HG03045 (cell line): ENCODE measurements at regions not wholly inside any gene's neighbourhood (a gene's known extent, or its start where the extent isn't known, plus 50 kb on each side); places are given as distances from the start of the nearest gene placed in this dataset.

Experiments
- ATAC-seq: cut with Tn5 transposase; IDR thresholded peaks from one replicate; pipeline ENCODE4 v1.9.1; 2021; ENCODE audit warnings: mild to moderate bottlenecking, moderate library complexity; ENCODE audit not compliant: unreplicated experiment

DNA sequence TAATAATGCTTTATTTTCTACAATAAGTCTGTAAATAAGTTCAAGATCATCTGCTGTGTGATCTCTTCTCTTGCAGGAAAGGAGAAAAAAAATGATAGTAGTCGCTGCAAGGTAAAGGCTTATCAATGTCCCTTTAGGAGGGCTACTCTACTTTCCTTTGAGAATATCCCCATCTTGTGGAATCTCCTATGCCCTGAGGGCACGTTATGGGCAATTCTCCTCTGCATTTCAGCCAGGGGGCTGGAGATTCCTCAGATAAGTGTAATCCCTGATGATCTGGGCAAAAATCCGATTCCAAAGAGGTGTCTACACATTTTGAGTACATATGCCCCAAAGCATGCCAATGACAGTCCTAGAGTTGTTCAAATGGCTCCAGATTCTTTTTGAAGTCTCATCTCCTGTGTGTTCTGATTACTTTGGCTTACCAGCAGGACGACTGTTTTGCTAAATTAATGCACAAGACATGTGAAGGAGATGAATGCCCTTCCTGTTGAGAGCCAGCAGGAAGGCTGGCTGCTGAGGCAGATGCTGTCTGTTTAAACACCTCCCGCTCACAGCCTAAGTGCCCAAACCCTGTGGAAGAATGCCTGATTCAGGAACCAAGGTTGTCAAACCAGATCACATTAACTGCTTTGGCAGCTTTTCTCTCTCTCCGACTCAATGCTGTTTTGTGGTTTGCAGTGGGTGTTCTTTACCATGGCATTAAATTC lies 171.2 kb upstream of the COL1A2 start:
- no peak for ATAC-seq

DNA sequence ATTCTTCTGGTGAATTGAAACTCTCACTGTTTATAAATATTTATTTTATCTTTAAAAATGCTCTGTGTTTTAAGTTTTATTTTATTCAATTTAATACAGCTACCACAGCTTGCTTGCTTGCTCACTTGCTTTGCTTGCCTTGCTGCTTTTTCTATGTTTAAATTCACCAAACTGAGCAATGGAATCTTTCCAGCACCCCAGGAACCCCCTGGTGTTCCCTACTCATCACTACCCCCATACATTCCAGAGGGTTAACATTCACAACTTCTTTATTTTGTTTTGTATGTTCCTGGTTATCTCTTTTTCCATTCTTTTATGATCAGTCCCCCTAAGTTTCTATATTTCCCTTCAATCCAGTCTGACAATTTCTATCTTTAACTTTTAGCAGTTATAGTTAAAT lies 166.5 kb upstream of the COL1A2 start:
- no peak for ATAC-seq

DNA sequence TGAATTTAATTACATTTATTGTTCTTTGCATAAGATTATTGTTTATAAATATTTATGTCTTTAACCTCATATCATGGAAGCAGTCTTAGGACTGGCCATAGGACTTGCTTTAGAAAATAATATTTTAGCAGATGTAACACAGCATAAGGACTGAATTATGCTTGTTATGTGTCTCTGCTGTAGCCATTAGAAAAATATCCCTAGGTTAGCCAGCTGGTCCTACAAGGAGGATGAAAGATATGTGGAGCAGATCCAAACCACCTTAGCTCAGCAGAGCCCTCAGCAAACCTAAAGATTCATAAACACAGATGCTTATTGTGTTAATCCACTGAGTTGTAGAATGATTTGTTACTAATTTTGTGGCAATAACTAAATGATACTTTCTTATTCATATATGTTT lies 166.0 kb upstream of the COL1A2 start:
- ATAC-seq: no peak

DNA sequence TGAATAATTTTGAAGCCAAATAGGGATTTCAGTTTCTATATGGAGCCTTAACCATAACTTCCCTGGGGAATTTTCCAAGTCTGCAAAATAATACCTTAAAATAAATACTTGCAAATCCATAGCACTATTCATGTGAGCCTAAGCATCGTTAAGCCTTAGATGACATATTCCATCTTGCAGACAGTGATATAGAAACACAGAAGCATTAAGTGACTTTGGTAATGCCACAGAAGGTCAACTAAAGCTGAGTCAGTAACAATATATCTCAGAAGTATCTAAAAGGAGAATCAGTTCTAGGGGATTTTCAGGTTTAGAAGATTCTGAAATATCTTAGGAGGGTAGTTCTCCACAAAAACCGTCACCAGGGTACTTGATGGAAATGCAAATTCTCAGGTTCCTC lies 163.4 kb upstream of the COL1A2 start:
- no peak for ATAC-seq

DNA sequence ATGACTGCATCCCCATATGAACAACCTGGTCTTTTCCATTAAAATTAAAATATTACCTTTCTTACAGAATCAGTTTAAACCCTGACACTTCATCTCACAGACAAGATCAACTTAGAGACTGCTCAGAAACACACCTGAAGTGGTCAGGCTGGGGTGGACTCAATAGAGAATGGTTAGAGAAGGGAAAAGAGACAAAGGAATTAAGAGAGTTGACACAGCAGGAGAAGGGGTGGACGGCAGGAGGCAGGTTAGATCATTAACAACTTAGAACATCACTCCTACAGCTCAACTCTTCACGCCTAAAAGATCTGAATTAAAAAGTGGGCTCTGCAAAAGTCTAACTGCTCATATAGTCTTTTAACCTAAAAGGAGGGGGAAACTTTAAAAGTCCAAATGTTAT lies 157.7 kb upstream of the COL1A2 start:
- ATAC-seq: no peak

DNA sequence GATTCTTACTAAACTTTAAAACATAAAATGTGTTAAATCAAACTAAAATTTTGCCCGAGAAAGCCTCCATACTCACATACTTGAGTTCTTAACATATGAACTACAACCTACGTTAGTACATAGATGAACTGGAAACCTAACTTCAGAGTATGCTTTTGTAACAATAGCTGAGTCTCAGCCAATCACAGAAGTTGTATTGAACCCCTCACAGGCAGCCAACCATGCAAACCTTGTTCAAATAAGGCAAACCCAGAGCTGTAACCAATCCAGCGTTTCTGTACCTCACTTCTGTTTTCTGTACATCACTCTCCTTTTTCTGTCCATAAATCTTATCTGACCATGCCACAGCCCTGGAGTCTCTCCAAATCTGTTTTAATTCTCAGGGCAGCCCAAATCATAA lies 157.3 kb upstream of the COL1A2 start:
- no peak for ATAC-seq

DNA sequence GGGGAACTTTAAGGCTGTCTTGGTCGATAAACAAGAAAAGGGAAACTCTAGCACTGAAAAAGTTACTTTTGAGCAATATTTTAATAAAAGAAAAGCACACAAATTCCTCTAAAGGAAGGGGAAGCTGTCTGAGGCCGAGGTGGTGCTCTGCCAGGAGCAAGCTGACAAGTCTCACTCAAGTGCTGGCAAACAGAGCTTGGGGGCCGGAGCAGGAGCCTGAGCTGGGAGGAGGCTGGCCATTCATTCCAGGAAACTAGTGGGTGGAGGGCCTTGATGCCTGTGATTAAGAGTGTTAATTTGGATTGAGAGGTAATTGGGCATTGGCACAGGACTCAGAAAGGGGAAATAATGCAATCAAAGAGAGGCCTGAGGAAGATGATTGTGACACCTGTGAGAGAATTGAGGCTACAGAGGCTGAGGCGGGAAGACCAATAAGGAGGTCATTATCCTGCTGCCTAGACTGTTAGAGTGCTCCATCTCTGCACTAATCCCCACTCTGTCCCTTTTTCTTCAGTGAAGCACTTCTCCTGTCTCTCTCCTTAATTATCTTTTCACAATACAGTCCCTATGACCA lies 154.9 kb upstream of the COL1A2 start:
- ATAC-seq: no peak

DNA sequence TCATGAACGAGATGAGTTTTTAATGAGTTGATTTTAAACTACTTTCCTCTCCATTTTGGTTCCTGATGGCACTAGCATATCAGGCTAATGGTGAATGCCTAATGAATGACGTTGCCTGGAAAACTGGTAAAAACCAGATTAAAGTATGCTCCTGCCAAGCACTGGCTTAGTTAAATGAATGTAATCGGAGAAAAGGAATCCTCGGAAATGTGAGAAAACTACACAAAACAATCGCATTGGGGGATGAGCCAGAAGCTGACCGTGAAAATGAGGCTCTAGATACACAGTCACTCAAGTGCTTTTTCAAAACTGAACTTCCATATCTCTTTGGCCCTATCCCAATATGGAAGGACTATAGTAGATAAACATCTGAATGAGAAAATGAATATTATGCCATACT lies 153.8 kb upstream of the COL1A2 start:
- no peak for ATAC-seq

DNA sequence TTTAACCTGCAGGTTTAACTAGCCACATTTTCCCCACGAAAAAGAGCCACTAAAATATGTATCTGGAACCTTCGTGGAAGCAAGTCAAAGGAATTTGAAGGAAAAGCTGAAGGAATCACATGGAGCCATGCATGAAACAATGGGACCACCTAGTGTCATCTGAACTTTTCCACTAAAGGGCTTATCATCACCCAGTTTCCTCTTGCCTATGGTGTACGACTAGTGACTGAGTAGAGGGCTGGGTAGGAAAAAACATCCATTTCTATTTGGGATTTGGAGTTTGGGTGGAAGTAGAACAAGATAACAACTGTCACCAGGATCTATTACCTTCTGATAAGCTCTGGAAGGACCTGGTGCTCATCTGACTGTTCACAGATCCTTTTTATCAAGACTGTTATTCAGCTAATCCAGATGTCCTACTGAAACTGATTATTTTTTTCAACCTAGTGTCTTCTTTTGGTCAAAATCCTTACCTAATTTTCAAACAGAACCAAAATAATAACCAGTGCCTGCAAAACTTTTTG lies 153.2 kb upstream of the COL1A2 start:
- no peak for ATAC-seq

DNA sequence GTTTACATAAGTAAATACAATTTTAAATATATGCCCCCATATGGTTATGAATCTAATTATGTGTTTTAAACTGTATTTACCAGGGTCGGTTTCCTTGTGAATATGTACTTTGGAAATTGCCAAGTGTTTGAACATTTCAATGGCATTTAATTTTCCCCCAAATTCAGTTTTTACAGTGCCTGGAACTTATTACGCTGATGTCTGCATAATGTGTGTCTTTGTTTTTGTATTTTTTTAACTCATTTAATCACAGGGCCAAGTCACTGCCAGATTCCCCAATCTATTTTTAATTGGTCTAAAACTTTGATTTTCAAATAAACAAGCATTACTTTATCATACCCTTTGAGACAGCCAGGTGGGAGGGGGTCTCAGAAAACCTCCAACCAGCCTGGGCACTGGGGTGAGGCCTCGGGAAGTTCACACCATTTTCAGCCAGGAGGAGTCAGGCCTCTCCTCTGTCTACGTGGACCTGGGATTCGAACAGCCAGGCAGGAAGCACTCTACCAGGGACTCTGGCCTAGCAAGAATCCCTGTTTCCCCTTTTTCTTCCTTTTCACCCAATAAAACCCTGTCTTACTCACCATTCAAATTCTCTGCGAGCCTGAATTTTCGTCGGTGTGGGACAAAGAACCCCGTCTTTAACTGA lies 151.5 kb upstream of the COL1A2 start:
- no peak for ATAC-seq

DNA sequence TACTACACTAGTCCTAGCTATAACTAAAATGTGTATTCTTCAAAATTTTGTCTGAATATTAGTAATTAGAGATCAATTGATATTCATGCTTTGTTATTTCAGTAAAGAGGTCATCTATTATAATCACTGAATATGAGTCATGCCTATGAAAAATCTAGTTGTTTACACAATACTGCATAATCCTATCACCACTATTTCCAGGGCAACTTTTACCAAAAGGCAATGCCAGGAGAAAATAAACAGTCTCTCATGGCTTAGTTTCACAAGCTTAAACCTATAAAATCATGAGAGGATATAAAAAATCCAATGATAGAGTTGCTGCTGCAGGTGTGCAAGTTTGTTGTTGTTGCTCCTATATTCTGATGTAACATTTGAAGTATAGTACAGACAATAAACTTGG lies 149.9 kb upstream of the COL1A2 start:
- no peak for ATAC-seq

DNA sequence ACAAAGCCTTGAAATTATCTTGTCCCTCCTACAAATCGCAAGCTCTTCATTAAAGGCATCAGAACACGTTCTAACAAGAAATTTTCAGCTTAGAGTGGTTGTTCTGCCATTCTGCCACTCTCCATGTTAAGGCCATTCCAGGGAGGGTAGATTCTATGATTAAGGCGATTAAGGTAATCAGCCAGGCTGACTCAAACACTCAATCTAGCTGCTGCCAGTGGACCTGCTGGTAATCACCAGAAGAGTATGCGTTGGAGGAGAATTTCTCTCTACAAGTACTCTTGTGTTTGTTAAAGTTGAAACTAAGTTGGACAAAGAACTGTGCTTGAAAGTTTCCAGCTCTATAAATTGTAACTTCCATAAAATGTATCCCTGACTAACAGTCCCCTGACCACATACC lies 149.2 kb upstream of the COL1A2 start:
- no peak for ATAC-seq

DNA sequence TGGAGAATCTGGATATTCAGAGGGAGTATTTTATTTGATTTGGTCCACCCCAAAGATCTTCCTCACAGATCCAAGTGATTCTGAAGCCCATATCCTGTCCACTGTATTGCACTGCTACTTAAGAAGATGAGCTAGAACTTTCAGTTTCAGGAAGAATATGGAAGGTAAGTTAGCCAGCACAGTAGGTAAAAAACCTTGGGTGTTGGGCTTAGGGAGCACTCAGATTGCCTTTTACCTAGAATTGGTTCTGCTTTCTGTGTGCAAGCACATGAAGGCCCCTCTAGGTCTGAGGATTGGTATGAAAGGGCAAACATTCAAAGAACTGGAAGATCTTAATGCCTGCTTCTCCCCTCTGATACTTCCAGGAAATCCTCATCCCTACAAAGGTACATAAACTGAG lies 146.7 kb upstream of the COL1A2 start:
- no peak for ATAC-seq

DNA sequence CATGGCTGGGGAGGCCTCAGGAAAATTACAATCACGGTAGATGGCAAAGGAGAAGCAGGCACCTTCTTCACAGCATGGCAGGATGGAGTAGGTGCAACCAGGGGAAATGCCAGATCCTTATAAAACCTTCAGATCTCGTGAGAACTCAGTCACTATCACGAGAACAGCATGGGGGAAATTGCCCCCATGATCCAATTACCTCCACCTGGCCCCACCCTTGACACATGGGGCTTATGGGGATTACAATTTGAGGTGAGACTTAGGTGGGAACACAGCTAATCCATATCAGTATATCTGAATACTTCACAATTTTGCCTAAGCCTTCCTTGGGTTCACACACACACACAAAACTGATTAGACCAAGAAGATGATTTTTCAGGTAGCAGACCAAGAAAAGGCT lies 145.1 kb upstream of the COL1A2 start:
- ATAC-seq: no peak

DNA sequence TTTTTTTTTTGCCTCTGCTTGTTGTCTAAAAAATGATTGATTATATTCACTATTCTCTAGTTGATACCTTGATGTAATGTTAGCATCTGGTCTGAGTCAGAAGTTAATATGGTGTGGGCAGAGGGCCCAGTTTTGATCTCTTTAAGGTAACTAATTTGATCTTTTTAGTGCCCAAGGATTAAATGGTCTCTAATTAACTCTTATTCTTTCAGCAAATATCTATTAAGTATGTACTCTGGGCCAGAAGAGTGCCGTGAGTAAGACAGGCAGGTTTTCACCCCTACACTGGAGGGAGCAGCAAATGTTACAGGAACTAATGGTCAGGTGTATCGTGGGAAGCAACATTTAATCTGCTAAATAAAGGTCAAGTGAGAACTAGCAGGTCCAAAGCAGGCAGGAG lies 144.6 kb upstream of the COL1A2 start:
- ATAC-seq: no peak

DNA sequence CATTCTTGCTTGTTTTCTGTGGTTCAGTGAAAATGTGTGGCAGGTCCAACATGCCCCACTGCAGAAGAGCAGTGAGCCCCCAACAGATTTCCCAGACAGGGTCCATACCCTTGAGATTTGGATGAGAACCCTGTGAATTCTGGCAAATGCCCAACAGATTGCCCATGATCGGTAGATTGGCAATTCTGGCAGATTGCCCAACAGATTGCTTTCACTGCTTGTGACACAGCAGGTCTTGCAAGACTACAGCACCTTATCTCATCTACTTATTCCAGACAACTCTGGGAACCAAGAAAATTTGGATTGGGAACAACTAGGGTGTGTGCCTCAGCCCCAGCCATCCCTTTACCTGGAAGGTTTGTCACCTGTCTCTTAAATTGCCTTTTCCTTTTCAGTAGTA lies 143.7 kb upstream of the COL1A2 start:
- ATAC-seq: no peak

DNA sequence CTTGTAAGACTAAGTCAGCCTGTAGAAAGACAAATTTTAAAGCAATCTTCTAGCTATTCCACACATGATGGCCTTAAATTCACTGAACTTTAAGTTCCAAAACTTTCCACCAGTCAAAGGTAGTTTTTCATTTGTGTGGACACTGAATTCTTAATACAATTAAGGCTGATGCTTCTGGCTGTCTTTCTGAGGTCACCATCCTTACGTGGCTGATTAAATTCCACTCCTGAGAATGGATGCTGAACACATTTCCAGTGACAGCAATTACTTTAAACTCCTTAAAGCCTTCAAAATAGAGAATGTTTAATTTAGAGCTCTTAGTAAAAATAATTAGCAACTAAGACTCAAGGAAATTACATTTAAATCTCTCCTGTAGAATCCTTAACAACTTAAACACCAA lies 142.6 kb upstream of the COL1A2 start:
- ATAC-seq: no peak

DNA sequence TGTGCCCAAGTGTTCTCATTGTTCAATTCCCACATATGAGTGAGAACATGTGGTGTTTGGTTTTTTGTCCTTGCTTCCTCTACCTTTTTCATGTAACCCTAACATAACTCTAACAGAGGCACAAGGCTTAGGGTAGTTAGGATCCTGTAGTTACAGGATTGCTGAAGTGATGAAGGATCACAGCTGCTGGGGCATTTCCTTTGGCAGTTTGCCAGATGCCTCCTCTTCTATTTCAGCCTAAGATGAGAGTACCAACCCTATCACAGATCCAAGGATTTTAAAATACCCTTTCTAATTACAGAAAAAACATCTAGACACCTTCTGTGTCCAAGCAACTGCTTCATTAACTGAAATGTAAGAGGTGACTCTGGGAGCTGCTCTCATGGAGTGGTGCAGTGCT lies 141.7 kb upstream of the COL1A2 start:
- ATAC-seq: no peak

DNA sequence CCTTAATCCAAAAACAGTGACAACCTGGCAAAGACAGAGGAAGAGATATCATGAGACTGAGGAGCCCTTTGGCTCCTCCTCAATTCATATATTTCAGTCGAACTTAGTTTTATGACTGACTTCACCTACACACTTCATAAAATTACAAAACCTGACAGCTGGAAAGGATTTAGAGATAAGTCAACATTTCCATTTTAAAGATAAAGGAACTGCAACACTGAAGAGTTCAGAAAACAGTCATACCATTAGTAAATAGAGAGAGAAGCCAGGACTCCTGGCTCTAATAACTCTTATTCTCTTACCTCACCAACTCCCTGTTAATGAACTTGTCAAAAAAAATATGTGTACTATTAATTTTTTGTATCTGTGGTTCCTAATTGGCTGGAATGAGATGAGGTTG lies 141.0 kb upstream of the COL1A2 start:
- no peak for ATAC-seq

DNA sequence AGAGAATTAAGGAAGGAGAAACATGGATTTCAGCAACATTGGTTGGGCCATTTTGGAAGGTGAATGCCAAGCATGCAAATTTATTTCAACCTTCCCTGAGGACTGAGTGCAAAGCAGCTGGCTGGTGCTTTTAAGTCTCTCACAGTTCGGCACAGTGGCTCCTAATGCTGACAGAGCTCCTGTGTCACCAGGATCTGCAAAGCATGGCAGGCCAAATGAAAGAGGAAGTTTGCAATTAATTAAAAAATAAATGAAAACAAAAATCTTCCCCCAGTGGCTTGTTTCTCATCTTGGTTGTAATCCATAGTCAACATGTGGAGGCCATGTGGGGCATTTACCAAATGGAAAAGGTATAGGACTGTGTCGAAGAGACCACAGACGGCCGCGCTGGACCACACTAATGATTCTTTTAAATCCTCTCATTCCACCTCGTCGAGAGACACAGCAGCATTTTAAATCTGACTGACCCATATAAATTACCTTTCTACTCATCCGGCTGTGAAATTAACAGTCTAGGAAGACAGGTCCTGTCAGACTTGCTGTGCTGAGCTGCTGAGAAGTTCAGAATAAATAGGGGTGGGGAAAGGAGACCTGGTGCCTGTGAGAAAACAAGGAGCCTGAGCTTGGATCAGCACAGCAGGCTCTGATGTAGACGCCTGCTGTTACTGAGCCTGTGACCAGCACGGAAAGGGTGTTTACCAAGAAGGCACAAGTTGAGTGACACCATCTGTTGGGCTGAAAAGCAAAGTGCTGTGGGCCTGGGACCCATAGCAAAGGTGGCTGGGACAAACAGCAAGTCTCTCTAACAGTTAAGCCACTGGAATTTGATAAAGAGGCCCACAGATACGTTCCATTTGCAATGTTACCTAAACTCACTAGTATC lies 136.0 kb upstream of the COL1A2 start:
- no peak for ATAC-seq

DNA sequence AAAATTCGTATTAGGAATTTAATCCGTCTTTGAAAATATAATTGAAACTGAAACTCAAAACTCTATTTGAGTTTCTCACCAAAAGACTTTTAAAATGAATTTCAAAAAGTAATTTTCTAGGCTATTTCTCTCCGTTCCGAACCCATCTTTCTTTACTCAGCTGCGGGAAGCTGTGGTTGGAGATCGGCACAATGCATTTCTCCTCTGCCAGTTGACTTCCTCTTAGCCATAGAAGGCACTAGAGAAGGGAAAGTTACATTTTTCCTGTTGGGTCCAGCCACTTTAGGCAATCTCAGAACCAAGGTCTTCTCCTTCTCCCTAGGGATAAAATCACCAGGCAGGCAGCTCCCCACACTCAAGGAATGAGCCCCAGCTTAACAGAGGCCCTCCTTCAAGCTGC lies 133.6 kb upstream of the COL1A2 start:
- ATAC-seq: no peak
